ENCODE measurements at regions not wholly inside any gene's neighbourhood (a gene's known extent, or its start where the extent isn't known, plus 50 kb on each side); places are given as distances from the start of the nearest gene placed in this dataset.

- TF ChIP-seq CTCF (IDR thresholded peaks at IDR 0.05; ENCODE audit: poor library complexity) (no peak), EZH2 (IDR thresholded peaks at IDR 0.05; ENCODE audit: borderline replicate concordance) (no peak), EZH2phosphoT487 (IDR thresholded peaks at IDR 0.05; ENCODE audit: low read depth, severe bottlenecking, unreplicated experiment) (no peak)
Observed at GRCh38 chr2:63735263-63735662, 106.4 kb upstream of the UGP2 start.

Measured in hepatocyte (in vitro differentiated cells).